KMS-11 (cell line): ENCODE measurements at regions not wholly inside any gene's neighbourhood (a gene's known extent, or its start where the extent isn't known, plus 50 kb on each side); places are given as distances from the start of the nearest gene placed in this dataset.

ENCODE experiments used
- H2AFZ ChIP-seq: fragments of 200-600 bp; sonication (generic); 2 replicates; pipeline ENCODE4 v1.6.1; 2016; ENCODE audit warnings: antibody characterized with exemption, mixed run types, low read depth
- H3K27ac ChIP-seq: fragments of 200-600 bp; sonication (generic); 2 replicates; pipeline ENCODE4 v1.6.1; 2016; ENCODE audit warnings: mild to moderate bottlenecking, mixed run types
- H3K27me3 ChIP-seq: fragments of 200-600 bp; sonication (generic); 2 replicates; pipeline ENCODE4 v1.6.1; 2017; ENCODE audit warnings: mild to moderate bottlenecking, low read depth, mixed run types, moderate library complexity; ENCODE audit not compliant: insufficient read depth
- H3K36me3 ChIP-seq: fragments of 200-600 bp; sonication (generic); 2 replicates; pipeline ENCODE4 v1.6.1; 2017; ENCODE audit warnings: mild to moderate bottlenecking, mixed run types; ENCODE audit not compliant: insufficient read depth
- H3K4me1 ChIP-seq: fragments of 200-600 bp; sonication (generic); 2 replicates; pipeline ENCODE4 v1.6.1; 2016; ENCODE audit warnings: mild to moderate bottlenecking, low read depth, mixed run types; ENCODE audit not compliant: poor library complexity, severe bottlenecking
- H3K4me2 ChIP-seq: fragments of 200-600 bp; sonication (generic); 2 replicates; pipeline ENCODE4 v1.7.0; 2016; ENCODE audit warnings: mild to moderate bottlenecking, mixed run types
- H3K4me3 ChIP-seq: fragments of 200-600 bp; sonication (generic); IDR thresholded peaks from 2 replicates; pipeline ENCODE4 v1.6.1; 2017; ENCODE audit warnings: low read depth, low read length, mixed read lengths; ENCODE audit not compliant: insufficient read depth
- H3K79me2 ChIP-seq: fragments of 200-600 bp; sonication (generic); 2 replicates; pipeline ENCODE4 v1.6.1; 2016; ENCODE audit warnings: low read depth, mixed run types; ENCODE audit not compliant: insufficient read depth
- H3K9ac ChIP-seq: fragments of 200-600 bp; sonication (generic); 2 replicates; pipeline ENCODE4 v1.6.1; 2016; ENCODE audit warnings: mild to moderate bottlenecking, mixed run types
- H4K20me1 ChIP-seq: fragments of 200-600 bp; sonication (generic); 2 replicates; pipeline ENCODE4 v1.6.1; 2016; ENCODE audit warnings: mild to moderate bottlenecking, mixed run types; ENCODE audit not compliant: insufficient read depth
- CTCF ChIP-seq: fragments of 200-600 bp; sonication (generic); conservative IDR thresholded peaks from 2 replicates; pipeline ENCODE4 v1.6.1; 2017; ENCODE audit warnings: low read depth, mild to moderate bottlenecking, antibody characterized with exemption, low read length, moderate library complexity, mixed read lengths

DNA sequence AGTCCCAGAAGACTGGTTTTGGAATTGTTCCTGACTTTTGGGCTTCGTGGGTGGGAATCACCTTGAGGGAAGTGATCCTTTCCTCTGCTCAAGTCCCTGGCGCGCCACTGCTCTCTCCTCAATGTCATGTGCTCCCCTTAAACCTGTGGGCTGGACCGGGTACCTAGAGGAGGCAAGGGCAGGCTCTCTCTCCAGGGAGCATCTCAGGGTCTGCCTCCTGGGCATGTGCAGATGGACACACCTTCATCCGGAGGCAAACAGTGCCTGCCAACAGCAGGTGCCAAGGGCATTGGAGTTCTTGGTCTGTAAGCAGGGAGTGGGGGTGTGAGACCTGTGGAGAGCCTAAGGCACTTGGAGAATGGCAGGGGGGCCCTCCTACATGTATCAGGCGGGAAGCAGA is 142.6 kb downstream of the INHBB start:
- Histone ChIP-seq H3K27me3 (no peaks in the 10 kb centered on the region), H3K4me2 (no peak overlapping the region), H3K4me1 (no peaks in the 10 kb centered on the region), H4K20me1 (no peaks in the 10 kb centered on the region), H2AFZ (no peak overlapping the region), H3K36me3 (no peaks in the 10 kb centered on the region), H3K79me2 (no peaks in the 10 kb centered on the region), H3K9ac (no peak overlapping the region), H3K27ac (no peak overlapping the region), H3K4me3 (no peak overlapping the region)
- TF ChIP-seq CTCF: no peak

DNA sequence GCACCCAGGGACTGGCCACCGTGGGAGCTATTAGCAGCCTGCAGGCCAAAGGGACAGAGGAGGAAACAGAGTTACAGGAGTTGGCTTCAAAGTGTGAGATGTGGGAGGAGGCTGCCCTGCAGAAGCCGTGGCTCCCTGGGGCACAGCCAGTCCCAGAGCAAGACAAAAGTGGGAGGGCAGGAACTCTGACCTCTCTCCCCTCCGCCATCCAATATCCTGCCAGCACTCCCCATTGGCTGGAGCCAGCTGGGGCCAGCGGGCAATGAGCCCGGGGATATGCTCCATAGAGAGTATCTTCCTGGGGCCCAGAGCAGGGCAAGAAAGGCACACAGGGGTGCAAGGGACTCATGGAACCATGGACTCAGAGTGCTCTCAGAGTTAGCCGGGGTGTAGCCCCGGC is 143.1 kb downstream of the INHBB start:
- Histone ChIP-seq H2AFZ (no peak overlapping the region), H3K4me2 (no peak overlapping the region)

DNA sequence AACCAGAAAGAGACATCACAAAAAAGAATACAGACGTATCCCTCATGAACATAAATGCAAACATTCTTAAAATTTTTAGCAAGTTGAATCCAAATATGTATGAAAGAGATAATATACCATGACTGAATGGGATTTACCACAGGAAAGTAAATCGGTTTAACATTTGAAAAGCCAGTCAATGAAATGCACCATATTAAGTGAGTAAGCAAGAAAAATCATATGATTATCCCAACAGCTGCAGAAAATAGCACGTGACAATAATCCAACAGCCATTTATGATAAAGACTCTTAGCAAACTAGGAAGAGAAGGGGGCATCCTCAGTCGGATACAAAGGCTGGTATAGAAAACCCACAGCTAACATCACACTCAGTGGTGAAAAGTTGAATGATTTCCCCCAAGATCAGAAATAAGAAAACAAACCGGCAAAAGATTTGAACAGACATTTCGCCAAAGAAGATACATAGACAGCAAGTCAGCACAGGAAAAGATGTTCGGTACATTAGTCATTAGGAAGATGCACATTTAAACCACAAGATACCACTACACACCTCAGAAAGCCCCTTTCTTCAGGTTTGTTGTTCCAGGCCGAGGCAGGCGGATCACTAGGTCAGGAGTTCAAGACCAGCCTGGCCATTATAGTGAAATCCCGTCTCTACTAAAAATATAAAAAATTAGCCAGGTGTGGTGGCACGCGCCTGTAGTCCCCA is 144.3 kb downstream of the INHBB start:
- Histone ChIP-seq H2AFZ (no peak overlapping the region), H3K79me2 (no peaks in the 10 kb centered on the region), H3K27ac (no peak overlapping the region), H4K20me1 (no peaks in the 10 kb centered on the region), H3K36me3 (no peaks in the 10 kb centered on the region), H3K4me3 (no peak overlapping the region), H3K9ac (no peak overlapping the region), H3K4me1 (no peaks in the 10 kb centered on the region), H3K4me2 (no peak overlapping the region), H3K27me3 (no peaks in the 10 kb centered on the region)
- TF ChIP-seq CTCF: no peak

More for the DNA sequence above, 143.1 kb downstream of the INHBB start:
- no peaks in the 10 kb centered on the region for H3K4me1 ChIP-seq
- no peak overlapping the region for H3K4me3 ChIP-seq
- no peak for TF ChIP-seq CTCF
- H3K27me3 ChIP-seq: no peaks in the 10 kb centered on the region
- no peak overlapping the region for H3K9ac ChIP-seq
- no peaks in the 10 kb centered on the region for H4K20me1 ChIP-seq
- no peak overlapping the region for H3K27ac ChIP-seq
- no peaks in the 10 kb centered on the region for H3K36me3 ChIP-seq
- no peaks in the 10 kb centered on the region for H3K79me2 ChIP-seq

GRCh38 chr2:120491111-120491625 is 145.2 kb downstream of the INHBB start:
- Histone ChIP-seq H3K27ac (no peak overlapping the region), H3K36me3 (no peaks in the 10 kb centered on the region), H3K79me2 (no peaks in the 10 kb centered on the region), H3K4me3 (no peak overlapping the region), H3K9ac (no peak overlapping the region), H3K4me1 (no peaks in the 10 kb centered on the region), H2AFZ (no peak overlapping the region), H3K27me3 (no peaks in the 10 kb centered on the region), H4K20me1 (no peaks in the 10 kb centered on the region), H3K4me2 (no peak overlapping the region)
- TF ChIP-seq CTCF: no peak
